Fibroblast of villous mesenchyme (primary cell): ENCODE measurements at regions not wholly inside any gene's neighbourhood (a gene's known extent, or its start where the extent isn't known, plus 50 kb on each side); places are given as distances from the start of the nearest gene placed in this dataset.
A peak's percentile ranks its signal among the peaks of the same experiment; 100 is the strongest.

ENCODE experiments used
- DNase-seq: peaks from one replicate; pipeline ENCODE4 v3.0.0-alpha.2; 2010; ENCODE audit warnings: low read depth
- H3K4me3 ChIP-seq: 2 replicates; pipeline ENCODE4 v1.5.1; 2011; ENCODE audit warnings: low read depth, mild to moderate bottlenecking, low read length
- CTCF ChIP-seq: IDR thresholded peaks from 2 replicates; pipeline ENCODE4 v1.5.1; 2012; ENCODE audit warnings: low read depth, mild to moderate bottlenecking, low read length; ENCODE audit not compliant: insufficient read depth

GRCh38 chr14:80403036-80403435, 191.7 kb upstream of the DIO2 start:
- TF ChIP-seq CTCF, result no peak
- DNase-seq, result no peak
- no peak overlapping the region for H3K4me3 ChIP-seq

GRCh38 chr14:80395031-80395430, 183.7 kb upstream of the DIO2 start:
- TF ChIP-seq CTCF, result no peak
- H3K4me3 ChIP-seq, result no peak overlapping the region
- peak; percentile 19 for DNase-seq

- no peak overlapping the region for H3K4me3 ChIP-seq
- DNase-seq, result no peak
- no peak for TF ChIP-seq CTCF
Observed at GRCh38 chr14:80393766-80394165, 182.5 kb upstream of the DIO2 start.

GRCh38 chr14:80390906-80391305, 179.6 kb upstream of the DIO2 start:
- peak; percentile 3 for DNase-seq
- no peak for TF ChIP-seq CTCF
- H3K4me3 ChIP-seq, result no peak overlapping the region

GRCh38 chr14:80388980-80389711, 177.8 kb upstream of the DIO2 start:
- peak; percentile 86 for DNase-seq
- H3K4me3 ChIP-seq, result no peak overlapping the region
- no peak for TF ChIP-seq CTCF

- no peak for TF ChIP-seq CTCF
- no peak for DNase-seq
- H3K4me3 ChIP-seq, result no peak overlapping the region
Observed at GRCh38 chr14:80387563-80387981, 176.3 kb upstream of the DIO2 start.

GRCh38 chr14:80385336-80385735, 174.0 kb upstream of the DIO2 start:
- no peak overlapping the region for H3K4me3 ChIP-seq
- TF ChIP-seq CTCF, result no peak
- no peak for DNase-seq
